Cardiac fibroblast (primary cell): ENCODE measurements at regions not wholly inside any gene's neighbourhood (a gene's known extent, or its start where the extent isn't known, plus 50 kb on each side); places are given as distances from the start of the nearest gene placed in this dataset.

Source experiments
- DNase-seq, 2 donors: peaks; one replicate each; pipeline versions ENCODE4 v3.0.0 to v3.0.0-alpha.2; 2010; ENCODE audit warnings: low read depth in 2 of 2
- H3K4me3 ChIP-seq, 2 donors: replicated peaks in 1 of 2; 1 replicate in 1 of 2; 2 replicates in 1 of 2; pipeline ENCODE4 v1.5.1; 2011; ENCODE audit warnings: low read depth in 2 of 2, low read length in 2 of 2, mild to moderate bottlenecking in 2 of 2, moderate library complexity in 1 of 2
- CTCF ChIP-seq: IDR thresholded peaks from one replicate; pipeline ENCODE4 v1.5.1; 2011; ENCODE audit warnings: low read depth, mild to moderate bottlenecking, low read length, inconsistent platforms

GRCh38 chr18:27242392-27243047, 57.4 kb upstream of the CHST9 start:
- TF ChIP-seq CTCF, result no peak
- DNase-seq, result no peak

GRCh38 chr18:27240383-27240782, 55.3 kb upstream of the CHST9 start:
- no peak for TF ChIP-seq CTCF
- no peak for DNase-seq
- H3K4me3 ChIP-seq, result no peak overlapping the region

More at GRCh38 chr18:27242392-27243047, 57.4 kb upstream of the CHST9 start:
- no peak overlapping the region for H3K4me3 ChIP-seq

GRCh38 chr18:27239669-27240068, 54.6 kb upstream of the CHST9 start:
- H3K4me3 ChIP-seq, result no peak overlapping the region
- TF ChIP-seq CTCF, result no peak

GRCh38 chr18:27235218-27235870, 50.2 kb upstream of the CHST9 start:
- DNase-seq, result no peak
- no peak for TF ChIP-seq CTCF
- no peak overlapping the region for H3K4me3 ChIP-seq

More at GRCh38 chr18:27239669-27240068, 54.6 kb upstream of the CHST9 start:
- DNase-seq, result no peak
